H1 (cell line): ENCODE measurements at regions not wholly inside any gene's neighbourhood (a gene's known extent, or its start where the extent isn't known, plus 50 kb on each side); places are given as distances from the start of the nearest gene placed in this dataset.

Experiments
- CTCF ChIA-PET: fragments of 300-600 bp; sonication (Branson Sonifier 250); formaldehyde crosslinking; loops from one replicate; lab custom pipeline; 2021; ENCODE audit not compliant: partially characterized antibody; lab: Charles Lee
- POLR2A ChIA-PET: fragments of 300-600 bp; sonication (Branson Sonifier 250); formaldehyde crosslinking; loops from one replicate; lab custom pipeline; 2021; ENCODE audit warnings: inconsistent platforms; ENCODE audit not compliant: partially characterized antibody; lab: Charles Lee
- DNase-seq, 2 experiments: peaks; one replicate each; pipeline versions ENCODE4 v3.0.0 to v3.0.0-alpha.2; 2010 to 2022; ENCODE audit warnings: low spot score in 2 of 2, low read depth in 1 of 2, mixed read lengths in 1 of 2
- FAIRE-seq: peaks from 2 replicates; lab custom pipeline; 2011; peaks lifted over from hg19 to GRCh38; lab: Jason Lieb, UNC
- H2AFZ ChIP-seq: 2 replicates; pipeline ENCODE4 v1.8.1; 2012; ENCODE audit warnings: low read length, inconsistent platforms
- H2AK5ac ChIP-seq: 2 replicates; pipeline ENCODE4 v1.6.1; 2013; ENCODE audit warnings: low read depth, low read length
- H2BK120ac ChIP-seq: replicated peaks from 2 replicates; pipeline ENCODE3; 2013; ENCODE audit warnings: low read depth, low read length, inconsistent platforms
- H2BK12ac ChIP-seq: 2 replicates; pipeline ENCODE4 v1.6.1; 2013; ENCODE audit warnings: low read depth, low read length
- H2BK15ac ChIP-seq: 2 replicates; pipeline ENCODE4 v1.6.1; 2013; ENCODE audit warnings: low read length
- H2BK20ac ChIP-seq: 2 replicates; pipeline ENCODE4 v1.6.1; 2013; ENCODE audit warnings: low read length
- H2BK5ac ChIP-seq: 2 replicates; pipeline ENCODE4 v1.6.1; 2013; ENCODE audit warnings: low read depth, low read length
- H3K14ac ChIP-seq: 2 replicates; pipeline ENCODE4 v1.6.1; 2013; ENCODE audit warnings: inconsistent platforms; ENCODE audit not compliant: insufficient read length
- H3K18ac ChIP-seq: 2 replicates; pipeline ENCODE4 v1.6.1; 2013; ENCODE audit warnings: low read length; ENCODE audit errors: extremely low read depth
- H3K23ac ChIP-seq: 2 replicates; pipeline ENCODE4 v1.6.1; 2013; ENCODE audit warnings: inconsistent platforms; ENCODE audit not compliant: insufficient read length
- H3K23me2 ChIP-seq: 2 replicates; pipeline ENCODE4 v1.6.1; 2013; ENCODE audit warnings: low read depth, low read length
- H3K27ac ChIP-seq: 2 replicates; pipeline ENCODE4 v1.6.1; 2011; ENCODE audit warnings: low read depth, low read length, inconsistent platforms
- H3K27me3 ChIP-seq, 4 experiments: replicated peaks in 1 of 4; 1 replicate in 1 of 4; 2 replicates in 3 of 4; pipeline versions ENCODE4 v1.6.1 to v1.8.1; 2011 to 2013; ENCODE audit warnings: low read length in 3 of 4, mild to moderate bottlenecking in 3 of 4, inconsistent platforms in 2 of 4, mixed read lengths in 2 of 4, moderate library complexity in 1 of 4; ENCODE audit not compliant: control insufficient read depth in 3 of 4, insufficient read depth in 3 of 4; ENCODE audit errors: extremely low read depth in 1 of 4
- H3K36me3 ChIP-seq, 4 experiments: 2 replicates each; pipeline versions ENCODE4 v1.6.1 to v1.8.1; 2011 to 2013; ENCODE audit warnings: mild to moderate bottlenecking in 4 of 4, low read length in 3 of 4, moderate library complexity in 2 of 4, control low read depth in 1 of 4, inconsistent platforms in 1 of 4; ENCODE audit not compliant: insufficient read depth in 4 of 4, control insufficient read depth in 2 of 4
- H3K4ac ChIP-seq: replicated peaks from 2 replicates; pipeline ENCODE3; 2013; ENCODE audit warnings: low read length, low read depth, mixed read lengths, inconsistent platforms; ENCODE audit not compliant: insufficient read length
- H3K4me1 ChIP-seq, 4 experiments: replicated peaks in 1 of 4; 1 replicate in 1 of 4; 2 replicates in 3 of 4; pipeline versions ENCODE4 v1.6.1 to v1.8.1; 2011 to 2013; ENCODE audit warnings: low read length in 3 of 4, inconsistent platforms in 2 of 4, mixed read lengths in 1 of 4; ENCODE audit not compliant: insufficient read depth in 4 of 4, control insufficient read depth in 3 of 4
- H3K4me2 ChIP-seq, 2 experiments: 2 replicates each; pipeline versions ENCODE4 v1.6.1 to v1.8.1; 2011 to 2013; ENCODE audit warnings: low read depth in 2 of 2, low read length in 2 of 2, control low read depth in 1 of 2, inconsistent platforms in 1 of 2, mild to moderate bottlenecking in 1 of 2; ENCODE audit not compliant: insufficient read depth in 1 of 2
- H3K4me3 ChIP-seq, 4 experiments: fragments of 200-600, 300-600 bp in 1 of 4; sonication (generic), shearing (Covaris generic), sonication (Bioruptor Twin) in 1 of 4; 2 replicates each; pipeline versions ENCODE4 v1.5.1 to v1.8.1; 2011 to 2016; ENCODE audit warnings: low read length in 4 of 4, low read depth in 3 of 4, control low read depth in 2 of 4, inconsistent platforms in 2 of 4, mild to moderate bottlenecking in 2 of 4, mixed read lengths in 1 of 4, moderate library complexity in 1 of 4; ENCODE audit not compliant: insufficient read depth in 2 of 4; ENCODE audit errors: extremely low read depth in 1 of 4
- H3K56ac ChIP-seq: replicated peaks from 2 replicates; pipeline ENCODE3; 2013; ENCODE audit warnings: low read depth, mild to moderate bottlenecking, mixed read lengths, low read length, inconsistent platforms; ENCODE audit not compliant: insufficient read length
- H3K79me1 ChIP-seq: 2 replicates; pipeline ENCODE4 v1.6.1; 2013; ENCODE audit warnings: low read depth, low read length, control low read depth
- H3K79me2 ChIP-seq, 2 experiments: 2 replicates each; pipeline versions ENCODE4 v1.6.1 to v1.8.1; 2012 to 2013; ENCODE audit warnings: low read length in 2 of 2, mild to moderate bottlenecking in 2 of 2, inconsistent platforms in 1 of 2; ENCODE audit not compliant: insufficient read depth in 2 of 2, control insufficient read depth in 1 of 2
- H3K9ac ChIP-seq, 4 experiments: replicated peaks in 1 of 4; 1 replicate in 1 of 4; 2 replicates in 3 of 4; pipeline versions ENCODE4 v1.6.1 to v1.8.1; 2011 to 2013; ENCODE audit warnings: low read depth in 3 of 4, low read length in 3 of 4, control low read depth in 2 of 4, mild to moderate bottlenecking in 2 of 4, moderate library complexity in 2 of 4, inconsistent platforms in 1 of 4; ENCODE audit errors: extremely low read depth in 1 of 4
- H3K9me3 ChIP-seq, 2 experiments: 2 replicates each; pipeline versions ENCODE4 v1.6.1 to v1.8.1; 2012 to 2013; ENCODE audit warnings: mild to moderate bottlenecking in 2 of 2, moderate library complexity in 2 of 2, control low read depth in 1 of 2, inconsistent platforms in 1 of 2, low read depth in 1 of 2, low read length in 1 of 2, mixed read lengths in 1 of 2; ENCODE audit not compliant: insufficient read depth in 2 of 2
- H4K20me1 ChIP-seq, 2 experiments: replicated peaks in 1 of 2; 2 replicates each; pipeline versions ENCODE3 to v1.8.1; 2011 to 2013; ENCODE audit warnings: inconsistent platforms in 2 of 2, low read length in 2 of 2, mild to moderate bottlenecking in 1 of 2; ENCODE audit not compliant: insufficient read depth in 2 of 2, control insufficient read depth in 1 of 2
- H4K5ac ChIP-seq: 2 replicates; pipeline ENCODE4 v1.6.1; 2013; ENCODE audit warnings: low read length, low read depth, mixed read lengths, inconsistent platforms; ENCODE audit not compliant: insufficient read length
- H4K8ac ChIP-seq: 2 replicates; pipeline ENCODE4 v1.8.0; 2013; ENCODE audit warnings: mild to moderate bottlenecking, moderate library complexity, low read length, inconsistent platforms; ENCODE audit not compliant: insufficient read depth; ENCODE audit errors: extremely low read depth
- H4K91ac ChIP-seq: replicated peaks from 2 replicates; pipeline ENCODE3; 2013; ENCODE audit warnings: low read length, mixed read lengths, inconsistent platforms; ENCODE audit not compliant: insufficient read length
- GABPA ChIP-seq: IDR thresholded peaks from 2 replicates; pipeline ENCODE4 v1.6.1; 2011; ENCODE audit warnings: mild to moderate bottlenecking, low read length, moderate library complexity, borderline replicate concordance; ENCODE audit not compliant: insufficient read depth
- JUND ChIP-seq: IDR thresholded peaks from 2 replicates; pipeline ENCODE4 v1.6.1; 2011; ENCODE audit warnings: mild to moderate bottlenecking, improper control_type of control experiment, low read length
- POLR2AphosphoS5 ChIP-seq: IDR thresholded peaks from 2 replicates; pipeline ENCODE4 v1.6.1; 2011; ENCODE audit warnings: low read depth, low read length
- RFX5 ChIP-seq: IDR thresholded peaks from 2 replicates; pipeline ENCODE4 v1.6.1; 2011; ENCODE audit warnings: low read depth, low read length, improper control_type of control experiment, borderline replicate concordance
- WGBS, 2 experiments: shearing (Covaris generic) in 1 of 2; methylation state at CpG; one replicate each; pipeline versions ENCODE4 v1.1.6 to v1.1.7; 2013 to 2015; ENCODE audit warnings: low lambda C conversion rate in 2 of 2, mixed read lengths in 2 of 2, inconsistent platforms in 1 of 2, low coverage in 1 of 2, missing lambda C conversion rate in 1 of 2; ENCODE audit not compliant: insufficient replicate concordance in 2 of 2, insufficient coverage in 1 of 2, insufficient read length in 1 of 2; ENCODE audit errors: extremely low coverage in 1 of 2, missing lambda C conversion rate in 1 of 2; 5-methylcytosine and 5-hydroxymethylcytosine counted together

DNA sequence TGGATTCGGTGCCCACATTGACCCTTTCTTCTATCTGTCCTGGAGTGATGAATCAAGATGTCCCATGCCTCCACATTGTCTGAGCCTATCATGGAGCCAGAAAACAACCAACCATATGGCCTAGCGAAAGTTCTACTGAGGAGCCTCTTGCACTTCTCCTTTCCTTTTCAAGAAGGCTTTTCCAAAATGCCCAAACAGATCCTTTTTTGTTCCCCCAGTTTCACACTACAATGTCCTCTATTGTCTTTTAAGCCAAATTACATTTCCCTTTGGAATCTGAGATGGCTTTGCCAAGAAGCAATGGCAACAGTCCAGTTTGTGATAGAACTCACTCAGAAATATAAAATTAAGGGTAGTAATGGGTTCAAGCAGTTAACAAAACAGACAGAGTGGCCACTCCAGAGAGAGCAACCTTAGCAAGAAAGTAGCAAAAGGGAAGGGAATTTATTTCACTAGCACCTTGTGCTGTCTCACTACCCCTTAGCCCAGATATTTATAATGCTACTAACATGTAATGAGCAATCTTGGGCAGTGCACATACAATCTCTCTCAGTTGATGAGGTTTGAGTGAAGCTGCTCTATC lies 194.6 kb upstream of the PDE1C start:
- FAIRE-seq (no peak), DNase-seq (no peak)
- no peaks in the 10 kb centered on the region for H3K36me3 ChIP-seq
- no peak overlapping the region for H2AK5ac ChIP-seq
- CTCF ChIA-PET, result interaction anchor here (0.9 to 5.7 kb wide), 6 partner anchors 9 to 214 kb away, joined by 3 to 30 read pairs (median 4); no protein-coding TSS in a partner anchor
- no peak overlapping the region for H3K18ac ChIP-seq
- no peak overlapping the region for H2BK5ac ChIP-seq
- H3K4me2 ChIP-seq, result no peak overlapping the region
- no peaks in the 10 kb centered on the region for H3K27me3 ChIP-seq
- WGBS, 2 experiments, result 61% methylated on average over 2 of the region's 2 CpGs; no CpG with 5 or more reads in 1 of the 2 experiments
- no peaks in the 10 kb centered on the region for H3K79me2 ChIP-seq
- H3K9me3 ChIP-seq, result no peaks in the 10 kb centered on the region
- no peak overlapping the region for H2BK20ac ChIP-seq
- peaks cover 0 to 2% (median 0%) of the 10 kb centered on the region in 4 experiments; a peak in 3 of 7 replicates for H3K4me1 ChIP-seq
- no peak overlapping the region for H3K23ac ChIP-seq
- H2BK12ac ChIP-seq, result no peak overlapping the region
- TF ChIP-seq GABPA (no peak), JUND (no peak), POLR2AphosphoS5 (no peak), RFX5 (no peak)
- no peaks in the 10 kb centered on the region for H3K23me2 ChIP-seq
- no peak overlapping the region for H2BK120ac ChIP-seq
- no peak overlapping the region for H3K56ac ChIP-seq
- no peak overlapping the region for H3K14ac ChIP-seq
- H3K4ac ChIP-seq, result no peak overlapping the region
- no peaks in the 10 kb centered on the region for H3K79me1 ChIP-seq
- no peak overlapping the region for H3K27ac ChIP-seq
- H4K20me1 ChIP-seq, result no peaks in the 10 kb centered on the region
- no peak overlapping the region for H4K91ac ChIP-seq
- H3K9ac ChIP-seq, result no peak overlapping the region
- POLR2A ChIA-PET, result no interaction called here
- no peak overlapping the region for H4K8ac ChIP-seq
- H3K4me3 ChIP-seq, result no peak overlapping the region
- no peak overlapping the region for H2AFZ ChIP-seq
- no peak overlapping the region for H4K5ac ChIP-seq
- no peak overlapping the region for H2BK15ac ChIP-seq
